ENCODE measurements at regions not wholly inside any gene's neighbourhood (a gene's known extent, or its start where the extent isn't known, plus 50 kb on each side); places are given as distances from the start of the nearest gene placed in this dataset.

DNA sequence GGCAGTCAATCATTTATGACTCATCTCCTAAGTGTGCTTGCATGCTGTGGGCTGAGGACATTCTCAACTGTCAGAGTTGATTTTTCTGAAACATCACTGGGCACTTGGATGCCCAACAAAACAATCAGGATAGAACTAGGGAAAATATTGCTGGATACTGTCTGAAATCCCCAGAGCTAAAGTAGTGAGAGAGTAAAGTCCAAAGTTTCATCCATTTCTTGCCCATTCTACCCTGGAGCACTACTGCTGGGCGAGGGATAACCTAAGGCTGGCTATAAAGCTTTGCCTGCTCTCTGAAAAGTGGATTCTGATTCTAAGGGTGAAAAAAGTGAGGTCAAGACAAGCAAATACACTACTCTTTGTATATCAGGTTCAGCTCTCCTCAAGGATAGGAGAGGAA is 279.6 kb upstream of the EDA2R start:
- no peaks in the 10 kb centered on the region for H3K4me1 ChIP-seq (ENCODE audit: control insufficient read depth, insufficient read depth, low read length)
- no peak overlapping the region for H3K27ac ChIP-seq (ENCODE audit: insufficient read depth, low read depth, low read length, poor library complexity, severe bottlenecking)
- no peak overlapping the region for H3K4me3 ChIP-seq (ENCODE audit: insufficient read depth, low read depth, low read length)
- no peaks in the 10 kb centered on the region for H3K36me3 ChIP-seq (ENCODE audit: control insufficient read depth, insufficient read depth, low read length)
- no peaks in the 10 kb centered on the region for H3K9me3 ChIP-seq (ENCODE audit: control insufficient read depth, low read length)
- 86 to 100% methylated on average over 1 of the region's 1 CpG for WGBS, 2 experiments
- H3K27me3 ChIP-seq (ENCODE audit: control insufficient read depth, insufficient read depth, low read length, poor library complexity, severe bottlenecking), result no peaks in the 10 kb centered on the region

DNA sequence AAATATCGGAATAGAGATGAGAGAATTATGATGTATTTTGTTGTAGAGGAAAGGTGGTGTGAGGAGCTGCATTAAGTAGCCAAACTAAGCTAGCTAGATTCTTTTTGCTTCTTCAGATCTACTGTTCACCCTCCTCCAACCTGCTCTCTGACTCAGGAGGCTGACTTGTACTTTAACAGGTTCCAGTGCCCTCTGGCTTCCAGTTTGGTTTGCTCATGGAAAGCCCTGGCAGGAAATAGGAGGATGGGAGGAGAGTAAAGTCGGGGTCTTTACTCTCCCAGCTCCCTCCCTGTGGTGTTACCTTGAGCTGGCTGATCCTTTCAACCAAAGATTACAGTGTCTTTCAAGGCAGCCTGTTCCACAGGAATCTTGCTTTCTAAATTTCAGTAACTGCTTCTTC is 277.0 kb upstream of the EDA2R start:
- Histone ChIP-seq H3K4me3 (ENCODE audit: insufficient read depth, low read depth, low read length) (no peak overlapping the region), H3K4me1 (ENCODE audit: control insufficient read depth, insufficient read depth, low read length) (no peaks in the 10 kb centered on the region), H3K9me3 (ENCODE audit: control insufficient read depth, low read length) (no peaks in the 10 kb centered on the region), H3K27me3 (ENCODE audit: control insufficient read depth, insufficient read depth, low read length, poor library complexity, severe bottlenecking) (no peaks in the 10 kb centered on the region), H3K36me3 (ENCODE audit: control insufficient read depth, insufficient read depth, low read length) (no peaks in the 10 kb centered on the region), H3K27ac (ENCODE audit: insufficient read depth, low read depth, low read length, poor library complexity, severe bottlenecking) (no peak overlapping the region)
- 60 to 61% methylated on average over 2 of the region's 2 CpGs for WGBS, 2 experiments

DNA sequence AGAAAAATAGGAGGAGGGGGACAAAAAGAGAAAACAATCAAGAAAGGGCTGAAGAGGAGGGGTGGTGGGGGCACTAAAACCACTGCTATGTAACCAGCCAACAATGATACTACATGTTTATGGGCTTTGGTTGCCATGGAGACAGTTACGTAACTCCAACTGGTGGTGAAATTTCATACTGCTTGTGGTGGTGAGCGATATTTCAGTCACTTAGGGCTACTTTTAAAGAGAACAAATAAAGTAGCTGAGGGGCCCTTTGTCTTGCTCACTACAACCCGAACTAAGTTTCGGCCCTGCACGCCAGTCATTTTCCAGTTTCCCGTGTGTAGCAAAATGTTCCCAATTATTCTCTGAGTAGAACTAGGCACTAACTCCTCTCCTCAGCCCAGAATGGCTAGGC is 275.2 kb upstream of the EDA2R start:
- Histone ChIP-seq H3K36me3 (ENCODE audit: control insufficient read depth, insufficient read depth, low read length) (no peaks in the 10 kb centered on the region), H3K4me3 (ENCODE audit: insufficient read depth, low read depth, low read length) (no peak overlapping the region), H3K27me3 (ENCODE audit: control insufficient read depth, insufficient read depth, low read length, poor library complexity, severe bottlenecking) (no peaks in the 10 kb centered on the region), H3K9me3 (ENCODE audit: control insufficient read depth, low read length) (no peaks in the 10 kb centered on the region), H3K27ac (ENCODE audit: insufficient read depth, low read depth, low read length, poor library complexity, severe bottlenecking) (no peak overlapping the region), H3K4me1 (ENCODE audit: control insufficient read depth, insufficient read depth, low read length) (no peaks in the 10 kb centered on the region)
- WGBS, 2 experiments, result 86 to 92% methylated on average over 6 of the region's 6 CpGs

DNA sequence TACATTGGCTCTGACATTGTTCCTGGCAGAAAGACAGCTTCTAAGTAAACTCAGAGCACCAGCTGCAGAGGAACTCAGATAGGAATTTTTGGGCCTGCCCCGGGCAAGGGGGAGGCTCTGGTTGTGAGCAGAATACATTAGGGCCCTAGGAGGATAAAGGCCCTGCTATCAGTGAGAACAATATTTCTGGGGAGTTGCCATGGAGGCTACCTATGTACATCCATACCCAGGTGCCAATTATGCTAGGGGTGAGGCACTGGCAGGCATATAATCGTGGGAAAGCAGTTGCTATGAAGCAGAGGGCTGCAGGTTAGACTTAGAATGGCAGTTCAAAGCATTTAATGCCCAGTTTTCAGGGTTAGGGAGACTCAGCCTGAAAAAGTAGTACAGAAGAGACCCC is 273.5 kb upstream of the EDA2R start:
- H3K27me3 ChIP-seq (ENCODE audit: control insufficient read depth, insufficient read depth, low read length, poor library complexity, severe bottlenecking), result no peaks in the 10 kb centered on the region
- H3K27ac ChIP-seq (ENCODE audit: insufficient read depth, low read depth, low read length, poor library complexity, severe bottlenecking), result no peak overlapping the region
- H3K9me3 ChIP-seq (ENCODE audit: control insufficient read depth, low read length), result no peaks in the 10 kb centered on the region
- H3K36me3 ChIP-seq (ENCODE audit: control insufficient read depth, insufficient read depth, low read length), result no peaks in the 10 kb centered on the region
- no peaks in the 10 kb centered on the region for H3K4me1 ChIP-seq (ENCODE audit: control insufficient read depth, insufficient read depth, low read length)
- H3K4me3 ChIP-seq (ENCODE audit: insufficient read depth, low read depth, low read length), result no peak overlapping the region
- WGBS, 2 experiments, result 94 to 100% methylated on average over 2 of the region's 2 CpGs

DNA sequence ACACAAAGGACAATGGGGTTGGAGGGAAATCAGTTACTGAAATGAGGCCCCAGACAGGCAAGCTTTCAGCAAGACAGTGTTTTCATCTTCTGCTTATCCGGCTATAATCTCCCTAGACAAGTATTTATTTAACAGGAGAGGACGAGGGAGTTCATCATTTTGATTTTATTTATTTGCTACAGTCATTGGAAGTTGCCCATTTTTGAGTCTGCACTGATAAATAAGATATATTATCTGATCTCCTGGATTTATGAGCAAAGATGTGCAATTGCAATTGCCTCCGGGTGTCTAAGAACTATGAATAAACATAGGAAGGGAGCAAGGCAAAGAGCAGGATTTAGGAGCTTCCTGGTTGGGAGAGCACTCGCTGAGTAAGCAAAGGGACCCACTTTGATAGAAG is 263.2 kb upstream of the EDA2R start:
- H3K4me3 ChIP-seq (ENCODE audit: insufficient read depth, low read depth, low read length), result no peak overlapping the region
- H3K9me3 ChIP-seq (ENCODE audit: control insufficient read depth, low read length), result no peaks in the 10 kb centered on the region
- H3K4me1 ChIP-seq (ENCODE audit: control insufficient read depth, insufficient read depth, low read length), result no peaks in the 10 kb centered on the region
- H3K36me3 ChIP-seq (ENCODE audit: control insufficient read depth, insufficient read depth, low read length), result no peaks in the 10 kb centered on the region
- WGBS, 2 experiments, result 88 to 97% methylated on average over 2 to 3 of the region's 4 CpGs
- H3K27ac ChIP-seq (ENCODE audit: insufficient read depth, low read depth, low read length, poor library complexity, severe bottlenecking), result no peak overlapping the region
- H3K27me3 ChIP-seq (ENCODE audit: control insufficient read depth, insufficient read depth, low read length, poor library complexity, severe bottlenecking), result no peaks in the 10 kb centered on the region

DNA sequence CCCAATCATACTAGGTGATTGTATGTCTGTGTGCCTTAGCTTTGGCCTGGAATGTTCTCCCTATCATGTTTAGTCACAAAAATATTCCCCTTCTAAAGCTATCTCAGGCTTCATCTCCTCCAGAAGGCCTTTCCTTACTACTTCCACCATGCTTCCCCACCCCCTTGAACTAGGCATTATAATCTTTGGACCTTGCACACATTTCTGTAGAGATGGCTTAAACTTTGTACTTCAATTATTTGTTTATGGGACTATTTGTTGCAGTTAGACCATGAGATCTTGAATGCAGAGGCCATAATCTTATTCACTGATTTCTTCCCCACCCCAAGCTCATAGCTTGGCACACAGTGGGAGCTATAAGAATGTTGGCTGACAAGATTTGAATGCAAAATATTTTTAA is 262.0 kb upstream of the EDA2R start:
- Histone ChIP-seq H3K4me1 (ENCODE audit: control insufficient read depth, insufficient read depth, low read length) (no peaks in the 10 kb centered on the region), H3K27ac (ENCODE audit: insufficient read depth, low read depth, low read length, poor library complexity, severe bottlenecking) (no peak overlapping the region), H3K9me3 (ENCODE audit: control insufficient read depth, low read length) (no peaks in the 10 kb centered on the region), H3K36me3 (ENCODE audit: control insufficient read depth, insufficient read depth, low read length) (no peaks in the 10 kb centered on the region), H3K4me3 (ENCODE audit: insufficient read depth, low read depth, low read length) (no peak overlapping the region), H3K27me3 (ENCODE audit: control insufficient read depth, insufficient read depth, low read length, poor library complexity, severe bottlenecking) (no peaks in the 10 kb centered on the region)

DNA sequence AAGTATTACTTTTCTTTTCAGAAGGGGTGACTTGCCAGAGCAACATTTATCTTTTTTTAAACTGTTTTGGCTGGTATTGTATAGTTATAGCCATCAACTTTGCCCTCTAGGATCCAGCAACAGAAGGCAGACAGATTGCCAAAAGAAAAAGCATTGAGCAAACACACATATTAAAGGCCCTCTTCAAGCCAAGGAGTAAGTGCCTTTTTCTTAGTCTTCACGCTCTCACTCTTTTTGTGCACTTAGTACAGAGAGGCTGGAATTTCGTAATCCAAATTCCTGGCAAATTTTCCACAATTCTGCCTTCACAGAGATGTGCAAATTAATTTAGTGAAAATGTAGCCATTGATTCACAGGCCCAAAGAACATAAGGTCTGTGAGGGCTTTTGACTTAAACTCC is 253.1 kb upstream of the EDA2R start:
- H3K36me3 ChIP-seq (ENCODE audit: control insufficient read depth, insufficient read depth, low read length), result no peaks in the 10 kb centered on the region
- 90% methylated on average over 1 to 2 of the region's 2 CpGs for WGBS, 2 experiments
- H3K9me3 ChIP-seq (ENCODE audit: control insufficient read depth, low read length), result no peaks in the 10 kb centered on the region
- no peaks in the 10 kb centered on the region for H3K27me3 ChIP-seq (ENCODE audit: control insufficient read depth, insufficient read depth, low read length, poor library complexity, severe bottlenecking)
- H3K4me3 ChIP-seq (ENCODE audit: insufficient read depth, low read depth, low read length), result no peak overlapping the region
- no peaks in the 10 kb centered on the region for H3K4me1 ChIP-seq (ENCODE audit: control insufficient read depth, insufficient read depth, low read length)
- no peak overlapping the region for H3K27ac ChIP-seq (ENCODE audit: insufficient read depth, low read depth, low read length, poor library complexity, severe bottlenecking)

DNA sequence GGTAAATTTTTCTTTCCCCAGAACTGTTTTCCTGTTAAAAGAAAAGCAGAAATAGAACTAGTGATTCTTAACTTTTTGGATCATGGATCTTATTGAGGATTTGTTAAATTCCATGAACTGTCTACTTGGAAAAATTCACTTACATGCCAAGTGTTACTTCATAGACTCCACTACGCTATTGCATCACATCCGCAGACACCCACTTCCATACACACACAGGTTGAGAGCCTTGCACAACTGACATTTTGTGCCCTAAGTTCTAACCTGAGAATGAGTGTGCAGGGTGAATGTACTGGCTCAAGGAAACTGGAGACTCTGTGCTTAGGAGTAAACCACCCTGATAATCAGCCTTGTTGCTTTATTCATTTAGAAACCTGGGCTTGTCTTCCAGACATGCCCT is 250.5 kb upstream of the EDA2R start:
- Histone ChIP-seq H3K9me3 (ENCODE audit: control insufficient read depth, low read length) (no peaks in the 10 kb centered on the region), H3K36me3 (ENCODE audit: control insufficient read depth, insufficient read depth, low read length) (no peaks in the 10 kb centered on the region), H3K27ac (ENCODE audit: insufficient read depth, low read depth, low read length, poor library complexity, severe bottlenecking) (no peak overlapping the region), H3K27me3 (ENCODE audit: control insufficient read depth, insufficient read depth, low read length, poor library complexity, severe bottlenecking) (no peaks in the 10 kb centered on the region), H3K4me1 (ENCODE audit: control insufficient read depth, insufficient read depth, low read length) (no peaks in the 10 kb centered on the region), H3K4me3 (ENCODE audit: insufficient read depth, low read depth, low read length) (no peak overlapping the region)
- whole genome bisulfite sequencing, 2 experiments, result 100% methylated on average over 2 of the region's 2 CpGs; no CpG with 5 or more reads in 1 of the 2 experiments

DNA sequence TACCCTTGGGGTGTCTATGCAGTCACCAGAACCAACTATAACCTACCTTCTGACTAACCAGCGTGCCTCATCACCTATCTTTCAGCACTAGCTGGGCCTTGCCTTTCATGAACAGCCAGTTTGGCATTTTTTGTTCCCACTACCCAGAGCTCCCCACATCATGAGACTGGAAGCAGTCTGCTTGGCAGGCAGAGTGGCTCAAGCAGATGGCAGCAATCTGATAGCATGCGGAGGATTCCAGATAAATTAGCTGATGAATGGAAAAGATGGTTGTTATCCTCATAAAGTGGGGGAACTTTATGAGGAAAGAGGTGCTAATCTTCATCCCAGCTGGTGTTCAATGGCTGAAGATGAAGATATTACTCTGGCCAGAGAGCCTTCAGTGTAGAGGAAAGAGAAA is 243.2 kb upstream of the EDA2R start:
- Histone ChIP-seq H3K27ac (ENCODE audit: insufficient read depth, low read depth, low read length, poor library complexity, severe bottlenecking) (no peak overlapping the region), H3K4me3 (ENCODE audit: insufficient read depth, low read depth, low read length) (no peak overlapping the region), H3K4me1 (ENCODE audit: control insufficient read depth, insufficient read depth, low read length) (no peaks in the 10 kb centered on the region), H3K9me3 (ENCODE audit: control insufficient read depth, low read length) (no peaks in the 10 kb centered on the region), H3K36me3 (ENCODE audit: control insufficient read depth, insufficient read depth, low read length) (no peaks in the 10 kb centered on the region), H3K27me3 (ENCODE audit: control insufficient read depth, insufficient read depth, low read length, poor library complexity, severe bottlenecking) (no peaks in the 10 kb centered on the region)
- WGBS, 2 experiments, result 83 to 91% methylated on average over 2 of the region's 2 CpGs

DNA sequence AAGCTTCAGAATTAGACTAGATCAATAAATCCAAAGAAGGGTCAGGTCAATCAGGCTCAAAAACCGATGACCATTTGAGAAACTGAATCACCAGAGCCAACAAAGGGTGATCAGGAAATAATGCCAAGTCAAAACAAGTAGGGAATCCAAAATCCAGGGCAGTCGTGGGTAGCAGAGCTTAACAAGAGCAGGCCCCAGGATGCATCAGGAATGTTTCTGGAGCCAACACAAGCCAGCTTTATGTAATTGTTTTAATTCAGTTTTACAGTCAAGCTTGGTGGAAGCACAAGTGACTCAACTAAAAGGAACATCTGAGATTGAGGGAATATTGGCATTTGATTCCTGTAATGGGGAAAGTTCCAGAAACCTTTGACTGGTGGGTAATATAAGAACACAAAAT is 237.9 kb upstream of the EDA2R start:
- no peak overlapping the region for H3K4me3 ChIP-seq (ENCODE audit: insufficient read depth, low read depth, low read length)
- no peak overlapping the region for H3K27ac ChIP-seq (ENCODE audit: insufficient read depth, low read depth, low read length, poor library complexity, severe bottlenecking)
- 90 to 92% methylated on average over 2 of the region's 2 CpGs for WGBS, 2 experiments
- no peaks in the 10 kb centered on the region for H3K36me3 ChIP-seq (ENCODE audit: control insufficient read depth, insufficient read depth, low read length)
- no peaks in the 10 kb centered on the region for H3K9me3 ChIP-seq (ENCODE audit: control insufficient read depth, low read length)
- no peaks in the 10 kb centered on the region for H3K4me1 ChIP-seq (ENCODE audit: control insufficient read depth, insufficient read depth, low read length)
- H3K27me3 ChIP-seq (ENCODE audit: control insufficient read depth, insufficient read depth, low read length, poor library complexity, severe bottlenecking), result no peaks in the 10 kb centered on the region

DNA sequence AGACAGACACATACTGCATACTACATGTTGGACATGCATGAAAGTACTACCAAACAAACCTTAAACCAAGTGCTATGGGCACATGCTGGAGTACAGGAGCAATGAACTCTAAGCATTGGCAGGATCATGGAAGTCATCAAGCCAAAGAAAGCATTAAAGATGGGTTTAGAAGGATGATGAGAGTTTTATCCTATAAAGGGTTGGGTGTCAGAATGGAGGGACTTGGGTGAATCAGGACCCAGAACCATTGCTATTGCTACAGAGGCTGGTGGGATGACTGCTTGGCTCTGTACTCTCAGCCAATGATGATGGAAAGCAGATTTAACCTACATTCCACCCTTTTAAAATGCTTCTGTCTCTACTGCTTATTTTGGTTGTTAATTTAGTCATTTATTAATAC is 233.9 kb upstream of the EDA2R start:
- no peaks in the 10 kb centered on the region for H3K27me3 ChIP-seq (ENCODE audit: control insufficient read depth, insufficient read depth, low read length, poor library complexity, severe bottlenecking)
- H3K4me1 ChIP-seq (ENCODE audit: control insufficient read depth, insufficient read depth, low read length), result no peaks in the 10 kb centered on the region
- H3K9me3 ChIP-seq (ENCODE audit: control insufficient read depth, low read length), result no peaks in the 10 kb centered on the region
- no peaks in the 10 kb centered on the region for H3K36me3 ChIP-seq (ENCODE audit: control insufficient read depth, insufficient read depth, low read length)
- no peak overlapping the region for H3K27ac ChIP-seq (ENCODE audit: insufficient read depth, low read depth, low read length, poor library complexity, severe bottlenecking)
- no peak overlapping the region for H3K4me3 ChIP-seq (ENCODE audit: insufficient read depth, low read depth, low read length)

Measured in ectodermal cell (in vitro differentiated cells).